Coronary artery (tissue), 2 donors: ENCODE measurements at regions not wholly inside any gene's neighbourhood (a gene's known extent, or its start where the extent isn't known, plus 50 kb on each side); places are given as distances from the start of the nearest gene placed in this dataset.
A peak's percentile ranks its signal among the peaks of the same experiment; 100 is the strongest.

ENCODE experiments used
- DNase-seq: peaks from one replicate; pipeline ENCODE4 v3.0.0-alpha.2; 2017; ENCODE audit warnings: low spot score
- H3K27ac ChIP-seq, 2 donors: fragments of 200-600 bp; sonication (generic); one replicate each; pipeline ENCODE4 v1.5.1; 2016 to 2019
- H3K4me3 ChIP-seq: fragments of 200-600 bp; sonication (generic); 2 replicates; pipeline ENCODE4 v1.5.1; 2016; ENCODE audit warnings: mild to moderate bottlenecking, moderate library complexity
- CTCF ChIP-seq: fragments of 200-600 bp; sonication (generic); IDR thresholded peaks from one replicate; pipeline ENCODE4 v1.5.1; 2019; ENCODE audit warnings: antibody characterized with exemption

- H3K4me3 ChIP-seq, result no peak overlapping the region
Observed at GRCh38 chr6:167408235-167408869, 83.5 kb downstream of the TTLL2 start.

GRCh38 chr6:167409079-167409478 lies 84.2 kb downstream of the TTLL2 start:
- Histone ChIP-seq H3K4me3 (no peak overlapping the region), H3K27ac (no peak overlapping the region)
- no peak for TF ChIP-seq CTCF
- DNase-seq, result peak; percentile 41

More at GRCh38 chr6:167408235-167408869, 83.5 kb downstream of the TTLL2 start:
- no peak overlapping the region for H3K27ac ChIP-seq
- DNase-seq, result peak; percentile 41
- TF ChIP-seq CTCF, result no peak

- Histone ChIP-seq H3K4me3 (no peak overlapping the region), H3K27ac (no peak overlapping the region)
- TF ChIP-seq CTCF, result no peak
- peak; percentile 54 for DNase-seq
Observed at GRCh38 chr6:167409694-167410093, 84.8 kb downstream of the TTLL2 start.

- DNase-seq, result no peak
- H3K27ac ChIP-seq, result no peak overlapping the region
- no peak overlapping the region for H3K4me3 ChIP-seq
- no peak for TF ChIP-seq CTCF
Observed at GRCh38 chr6:167410462-167410861, 85.6 kb downstream of the TTLL2 start.

- Histone ChIP-seq H3K27ac (no peak overlapping the region), H3K4me3 (no peak overlapping the region)
- TF ChIP-seq CTCF, result no peak
- peak; percentile 21 for DNase-seq
Observed at GRCh38 chr6:167412506-167412905, 87.6 kb downstream of the TTLL2 start.

- DNase-seq, result peak; percentile 56
- no peak for TF ChIP-seq CTCF
- no peak overlapping the region for H3K4me3 ChIP-seq
- H3K27ac ChIP-seq, result no peak overlapping the region
Observed at GRCh38 chr6:167415441-167415961, 90.6 kb downstream of the TTLL2 start.
